ENCODE measurements at regions not wholly inside any gene's neighbourhood (a gene's known extent, or its start where the extent isn't known, plus 50 kb on each side); places are given as distances from the start of the nearest gene placed in this dataset.
"Not testable (repeated sequence)": the region's sequence is repeated elsewhere in the genome, so short reads cannot be mapped to it uniquely, and the experiment has no call there.

- not testable (repeated sequence) for DNase-seq (ENCODE audit: low read depth, low spot score); H3K27ac ChIP-seq
Measured at GRCh38 chr10:42227859-42228258, 410.5 kb downstream of the ZNF33B start.

- H3K27ac ChIP-seq; DNase-seq (ENCODE audit: low read depth, low spot score): not testable (repeated sequence)
Measured at GRCh38 chr10:42193588-42193987, 444.8 kb downstream of the ZNF33B start.

- DNase-seq (ENCODE audit: low read depth, low spot score); H3K27ac ChIP-seq: not testable (repeated sequence)
Measured at GRCh38 chr10:42192450-42192849, 445.9 kb downstream of the ZNF33B start.

DNA sequence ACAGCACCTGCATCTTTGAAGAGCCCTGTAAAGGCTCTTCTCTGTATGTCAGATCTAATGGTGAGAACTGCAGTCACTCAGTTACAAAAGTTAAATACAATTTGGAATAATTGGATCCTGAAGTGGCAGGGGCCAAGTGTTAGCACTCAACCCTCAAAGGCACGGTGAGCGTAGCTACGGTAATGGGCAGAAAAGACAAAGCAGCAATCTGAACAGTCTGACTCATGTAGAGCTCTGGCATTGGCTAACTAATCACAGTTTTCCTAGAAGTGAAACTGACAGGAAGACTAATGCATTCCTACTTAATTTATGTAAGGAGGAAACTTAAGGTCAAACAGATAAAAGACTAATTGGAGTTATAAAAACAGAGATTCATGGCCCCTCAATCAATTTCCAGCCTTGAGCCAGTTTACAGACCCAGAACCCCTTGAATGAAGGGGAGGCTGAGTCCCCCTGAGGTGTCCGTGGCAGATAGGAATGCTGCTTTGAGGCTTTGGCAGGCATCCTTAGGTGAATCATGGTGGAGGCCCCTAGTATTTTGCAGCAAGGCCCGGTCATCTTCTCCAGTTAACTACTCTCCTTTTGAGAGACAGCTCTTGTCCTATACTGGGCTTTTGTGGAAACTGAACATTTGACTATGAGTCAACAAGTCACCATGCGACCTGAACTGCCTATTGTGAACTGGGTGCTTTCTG is 450.7 kb downstream of the ZNF33B start:
- not testable (repeated sequence) for H3K27ac ChIP-seq; DNase-seq (ENCODE audit: low read depth, low spot score)

DNA sequence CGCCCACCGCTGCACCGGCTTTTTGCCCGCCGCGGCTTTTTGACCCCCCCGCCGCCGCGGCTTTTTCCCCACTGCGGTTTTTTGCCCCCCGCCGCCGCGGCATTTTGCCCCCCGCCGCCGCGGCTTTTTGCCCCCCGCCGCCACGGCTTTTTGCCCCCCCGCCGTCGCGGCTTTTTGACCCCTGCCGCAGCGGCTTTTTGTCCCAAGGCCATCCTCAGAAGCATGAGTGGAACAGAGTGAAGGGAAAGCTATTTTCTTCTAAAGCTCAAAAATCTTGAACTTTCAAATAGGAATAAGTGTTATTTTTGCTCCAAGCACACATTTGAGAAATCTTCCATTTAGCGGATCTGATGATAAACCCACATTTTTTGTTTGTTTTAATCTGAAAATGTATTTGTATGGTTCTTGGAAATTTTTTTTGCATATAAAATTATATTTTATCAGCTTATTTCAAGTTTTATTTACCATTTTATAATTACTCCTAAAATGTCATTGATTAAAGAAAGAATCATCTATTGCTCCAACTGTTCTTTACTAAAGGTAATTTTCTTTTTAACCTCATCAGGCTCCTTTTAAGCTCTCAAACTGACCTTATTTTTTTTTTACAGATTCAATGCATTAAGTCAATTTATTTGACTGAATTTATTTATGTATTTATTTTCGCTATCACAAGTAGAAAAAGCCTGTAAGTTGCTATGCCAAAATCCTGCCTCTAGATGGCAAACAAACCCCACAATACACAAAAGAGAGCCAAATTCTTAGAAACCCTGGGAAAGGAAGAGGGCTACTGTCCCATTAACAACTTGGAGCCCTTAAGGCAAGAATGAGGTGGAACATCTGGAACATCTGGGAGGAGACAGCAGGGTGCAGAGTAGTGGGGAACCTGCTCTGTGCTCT is 460.3 kb downstream of the ZNF33B start:
- not testable (repeated sequence) for DNase-seq (ENCODE audit: low read depth, low spot score); H3K27ac ChIP-seq

- H3K27ac ChIP-seq: no peak overlapping the region
- no peak for DNase-seq (ENCODE audit: low read depth, low spot score)
Measured at GRCh38 chr10:42177077-42177792, 461.1 kb downstream of the ZNF33B start.

DNA sequence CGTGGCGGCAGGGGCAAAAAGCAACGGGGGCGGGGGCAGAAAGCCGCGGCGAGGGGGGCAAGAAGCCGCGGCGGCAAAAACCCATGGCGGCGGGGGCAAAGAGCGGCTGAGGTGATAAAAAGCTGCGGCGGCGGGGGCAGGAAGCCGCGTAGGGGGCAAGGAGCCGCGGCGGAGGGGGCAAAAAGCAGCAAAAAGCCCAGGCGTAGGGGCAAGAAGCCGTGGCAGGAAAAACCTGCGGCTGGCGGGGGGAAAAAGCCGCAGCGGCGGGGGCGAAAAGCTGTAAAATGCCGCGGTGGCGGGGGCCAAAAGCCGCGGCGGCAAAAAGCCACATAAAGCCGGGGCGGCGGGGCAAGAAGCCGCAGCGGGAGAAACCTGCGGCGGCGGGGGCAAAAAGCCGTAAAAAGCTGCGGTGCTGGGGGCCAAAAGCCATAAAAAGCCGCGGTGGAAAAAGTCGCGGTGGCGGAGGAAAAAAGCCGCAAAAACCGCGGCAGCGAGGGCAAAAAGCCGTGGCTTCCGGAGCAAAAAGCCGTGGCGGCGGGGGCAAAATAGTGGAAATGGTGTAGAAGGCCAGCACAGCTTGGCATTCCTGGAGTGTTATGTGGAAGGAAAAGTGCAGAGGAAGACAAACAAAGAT is 487.8 kb downstream of the ZNF33B start:
- H3K27ac ChIP-seq: no peak overlapping the region
- no peak for DNase-seq (ENCODE audit: low read depth, low spot score)

DNA sequence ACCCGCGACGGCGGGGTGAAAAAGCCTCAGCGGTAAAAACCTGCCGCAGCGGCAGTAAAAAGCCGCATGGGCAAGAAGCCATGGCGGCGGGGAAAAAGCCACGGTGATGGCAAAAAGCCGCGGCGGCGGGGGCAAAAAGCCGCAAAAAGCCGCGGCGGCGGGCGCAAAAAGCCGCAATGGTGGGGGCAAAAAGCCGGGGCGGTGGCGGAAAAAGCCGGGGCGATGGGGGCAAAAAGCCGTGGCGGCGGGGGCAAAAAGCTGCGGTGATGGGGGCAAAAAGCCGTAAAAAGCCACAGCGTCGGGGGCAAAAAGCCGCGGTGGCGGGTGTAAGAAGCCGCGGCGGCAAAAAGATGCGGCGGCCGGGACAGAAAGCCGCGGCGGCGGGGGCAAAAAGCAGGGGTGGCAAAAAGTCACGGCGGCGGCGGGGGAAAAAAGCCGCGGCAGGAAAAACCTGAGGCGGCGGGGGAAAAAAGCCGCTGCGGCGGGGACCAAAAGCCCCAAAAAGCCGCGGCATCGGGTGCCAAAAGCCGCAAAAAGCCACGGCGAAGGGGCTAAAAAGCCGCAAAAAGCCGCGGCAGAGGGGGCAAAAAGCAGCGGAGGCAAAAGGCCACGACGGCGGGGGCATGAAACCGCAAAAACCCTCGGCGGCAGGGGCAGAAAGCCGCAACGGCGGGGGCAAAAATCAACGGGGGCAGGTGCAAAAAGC is 488.5 kb downstream of the ZNF33B start:
- no peak for DNase-seq (ENCODE audit: low read depth, low spot score)
- no peak overlapping the region for H3K27ac ChIP-seq

GRCh38 chr10:42149027-42149700 is 489.2 kb downstream of the ZNF33B start:
- no peak for DNase-seq (ENCODE audit: low read depth, low spot score)
- H3K27ac ChIP-seq: no peak overlapping the region

DNA sequence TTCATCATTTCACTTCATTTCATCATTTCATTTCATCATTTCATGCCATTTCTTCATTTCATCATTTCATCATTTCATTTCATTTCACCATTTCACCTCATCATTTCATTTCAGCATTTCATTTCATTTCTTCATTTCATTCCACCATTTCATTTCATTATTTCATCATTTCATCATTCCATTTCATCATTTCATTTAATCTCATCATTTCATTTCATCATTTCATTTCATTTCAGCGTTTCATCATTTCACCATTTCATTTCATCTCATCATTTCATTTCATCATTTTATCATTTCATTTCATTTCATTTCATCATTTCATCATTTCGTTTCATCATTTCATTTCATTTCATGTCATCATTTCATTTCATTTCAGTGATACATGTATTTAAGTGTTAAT is 492.2 kb downstream of the ZNF33B start:
- H3K27ac ChIP-seq; DNase-seq (ENCODE audit: low read depth, low spot score): not testable (repeated sequence)

DNA sequence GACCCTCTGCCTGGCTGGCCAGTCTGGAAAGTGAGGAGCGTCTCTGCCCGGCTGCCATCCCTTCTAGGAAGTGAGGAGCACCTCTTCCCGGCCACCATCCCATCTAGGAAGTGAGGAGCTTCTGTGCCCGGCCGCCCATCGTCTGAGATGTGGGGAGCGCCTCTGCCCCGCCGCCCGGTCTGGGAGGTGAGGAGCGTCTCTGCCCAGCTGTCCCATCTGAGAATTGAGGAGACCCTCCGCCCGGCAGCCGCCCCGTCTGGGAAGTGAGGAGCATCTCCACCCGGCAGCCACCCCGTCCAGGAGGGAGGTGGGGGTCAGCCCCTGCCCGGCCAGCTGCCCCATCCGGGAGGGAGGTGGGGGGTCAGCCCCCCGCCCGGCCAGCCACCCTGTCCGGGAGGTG is 500.3 kb downstream of the ZNF33B start:
- DNase-seq (ENCODE audit: low read depth, low spot score); H3K27ac ChIP-seq: not testable (repeated sequence)

GRCh38 chr10:42113158-42113450 is 525.3 kb downstream of the ZNF33B start:
- H3K27ac ChIP-seq: no peak overlapping the region
- DNase-seq (ENCODE audit: low read depth, low spot score): no peak

DNA sequence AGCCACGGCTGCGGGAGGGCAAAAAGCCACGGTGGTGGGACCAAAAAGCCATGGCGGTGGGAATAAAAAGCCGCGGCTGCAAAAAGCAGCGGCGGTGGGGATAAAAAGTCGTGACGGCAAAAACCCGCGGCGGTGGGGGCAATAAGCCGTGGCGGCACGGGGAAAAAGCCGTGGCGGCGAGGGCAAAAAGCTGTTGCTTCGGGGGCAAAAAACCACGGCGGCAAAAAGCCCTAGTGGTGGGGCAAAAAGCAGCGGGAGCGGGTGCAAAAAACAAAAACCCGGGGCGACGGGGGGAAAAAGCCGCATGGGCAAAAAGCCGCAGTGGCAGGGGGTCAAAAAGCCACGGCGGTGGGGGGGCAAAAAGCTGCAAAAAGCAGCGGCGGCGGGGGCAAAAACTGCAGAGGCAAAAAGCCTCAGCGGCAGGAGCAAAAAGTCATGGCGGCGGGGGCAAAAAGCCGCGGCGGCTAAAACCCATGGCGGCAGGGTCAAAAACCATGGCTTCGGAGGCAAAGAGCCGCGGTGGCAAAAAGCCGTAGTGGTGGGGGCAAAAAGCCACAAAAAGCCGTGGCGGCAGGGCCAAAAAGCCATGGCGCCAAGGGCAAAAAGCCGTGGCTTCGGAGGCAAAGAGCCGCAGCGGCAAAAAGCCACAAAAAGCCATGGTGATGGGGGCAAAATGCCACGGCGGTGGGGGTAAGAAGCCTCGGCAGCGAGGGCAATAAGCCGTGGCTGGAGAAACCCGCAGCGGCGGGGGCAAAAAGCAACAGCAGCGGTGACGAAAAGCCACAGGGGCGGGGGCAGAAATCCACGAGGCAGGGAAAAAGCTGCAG is 525.8 kb downstream of the ZNF33B start:
- H3K27ac ChIP-seq: no peak overlapping the region
- no peak for DNase-seq (ENCODE audit: low read depth, low spot score)

- no peak for DNase-seq (ENCODE audit: low read depth, low spot score)
- H3K27ac ChIP-seq: no peak overlapping the region
Measured at GRCh38 chr10:42111661-42112330, 526.6 kb downstream of the ZNF33B start.

DNA sequence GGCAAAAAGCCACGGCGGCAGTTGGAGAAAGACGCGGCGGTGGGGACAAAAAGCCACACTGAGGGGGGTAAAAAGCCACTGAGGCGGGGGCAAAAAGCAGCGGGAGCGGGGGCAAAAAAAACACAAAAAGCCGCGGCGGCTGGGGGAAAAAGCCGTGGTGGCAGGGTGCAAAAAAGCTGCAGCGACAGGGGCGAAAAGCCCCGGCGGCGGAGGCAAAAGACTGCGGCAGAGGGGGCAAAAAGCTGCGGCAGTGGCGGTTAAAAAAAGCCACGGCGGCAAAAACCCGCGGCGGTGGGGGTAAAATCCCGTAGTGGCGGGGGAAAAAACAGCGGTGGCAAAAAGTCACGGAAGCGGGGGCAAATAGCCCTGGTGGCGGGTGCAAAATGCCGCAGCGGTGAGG is 527.3 kb downstream of the ZNF33B start:
- no peak for DNase-seq (ENCODE audit: low read depth, low spot score)
- no peak overlapping the region for H3K27ac ChIP-seq

Data from epithelial cell of prostate (primary cell).